ENCODE measurements at regions not wholly inside any gene's neighbourhood (a gene's known extent, or its start where the extent isn't known, plus 50 kb on each side); places are given as distances from the start of the nearest gene placed in this dataset.

DNA sequence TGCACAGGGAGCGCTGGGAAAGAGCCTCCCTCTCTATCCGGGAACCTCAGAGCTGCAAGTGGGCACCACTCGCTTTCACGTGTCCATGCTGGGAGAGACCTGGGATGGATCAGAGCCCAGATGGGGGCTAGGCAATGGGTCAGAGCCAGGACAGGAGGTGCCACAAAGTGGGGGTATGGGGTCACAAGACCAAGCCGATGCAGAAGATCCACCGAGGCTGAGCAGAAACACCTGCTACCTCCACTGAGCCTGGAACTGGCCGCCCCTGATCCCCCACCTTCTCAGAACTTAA is 180.9 kb upstream of the SFSWAP start:
- peaks cover 1 to 54% of the 10 kb centered on the region in 2 experiments; a peak in 3 of 5 replicates for H3K27me3 ChIP-seq (ENCODE audit: control insufficient read depth in 2 of 2, insufficient read depth in 2 of 2, low read length in 2 of 2)
- BruUV-seq (replicated peaks), result no TSS peak
- intact Hi-C loops (cut with micrococcal nuclease), result no loop called here
- peak overlapping the region; percentile 33; the same call in 1 of the 2 replicates for H3K4me2 ChIP-seq (ENCODE audit: insufficient read depth, low read length)
- POLR2A ChIA-PET, result no interaction called here
- ATAC-seq (no peak), FAIRE-seq (no peak), DNase-seq (ENCODE audit: extremely low read depth in 1 of 4, low spot score in 3 of 4) (no peak)
- H3K9me3 ChIP-seq (replicated peaks; ENCODE audit: control insufficient read depth, insufficient read depth, low read depth, low read length), result no peaks in the 10 kb centered on the region
- H3K9me1 ChIP-seq (ENCODE audit: control insufficient read depth, insufficient read depth, low read length), result no peaks in the 10 kb centered on the region
- H2AFZ ChIP-seq (ENCODE audit: low read depth, low read length), result peak overlapping the region; percentile 47; the same call in 1 of the 2 replicates
- in situ Hi-C loops (cut with MboI), result no loop called here
- H4K20me1 ChIP-seq (replicated peaks; ENCODE audit: control insufficient read depth, insufficient read depth, low read length), result no peaks in the 10 kb centered on the region; the same call in 1 of the 2 replicates
- peaks cover 0 to 7% of the 10 kb centered on the region in 2 experiments; a peak in 2 of 5 replicates for H3K4me1 ChIP-seq (replicated peaks in 1 of 2; ENCODE audit: control insufficient read depth in 2 of 2, insufficient read depth in 2 of 2, low read length in 2 of 2)
- no peak overlapping the region for H3K9ac ChIP-seq (ENCODE audit: insufficient read depth in 1 of 2, low read depth in 2 of 2, low read length in 2 of 2)
- CTCF ChIA-PET (ENCODE audit: low intra/inter-chr PET ratio), result no interaction called here
- H3K27ac ChIP-seq (ENCODE audit: extremely low read depth, low read depth, low read length), result no peak overlapping the region
- no peaks in the 10 kb centered on the region for H3K36me3 ChIP-seq (ENCODE audit: control insufficient read depth, insufficient read depth, low read length)
- H3K79me2 ChIP-seq (ENCODE audit: control insufficient read depth, insufficient read depth, low read length), result no peaks in the 10 kb centered on the region
- WGBS (ENCODE audit: insufficient coverage, low coverage, missing lambda C conversion rate), result 0% methylated on average over 6 of the region's 7 CpGs
- TF ChIP-seq, protein P1, sequence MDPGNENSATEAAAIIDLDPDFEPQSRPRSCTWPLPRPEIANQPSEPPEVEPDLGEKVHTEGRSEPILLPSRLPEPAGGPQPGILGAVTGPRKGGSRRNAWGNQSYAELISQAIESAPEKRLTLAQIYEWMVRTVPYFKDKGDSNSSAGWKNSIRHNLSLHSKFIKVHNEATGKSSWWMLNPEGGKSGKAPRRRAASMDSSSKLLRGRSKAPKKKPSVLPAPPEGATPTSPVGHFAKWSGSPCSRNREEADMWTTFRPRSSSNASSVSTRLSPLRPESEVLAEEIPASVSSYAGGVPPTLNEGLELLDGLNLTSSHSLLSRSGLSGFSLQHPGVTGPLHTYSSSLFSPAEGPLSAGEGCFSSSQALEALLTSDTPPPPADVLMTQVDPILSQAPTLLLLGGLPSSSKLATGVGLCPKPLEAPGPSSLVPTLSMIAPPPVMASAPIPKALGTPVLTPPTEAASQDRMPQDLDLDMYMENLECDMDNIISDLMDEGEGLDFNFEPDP (CRISPR knock-in tag; IDR thresholded peaks at IDR 0.05), result no peak
- TF ChIP-seq, protein P2, sequence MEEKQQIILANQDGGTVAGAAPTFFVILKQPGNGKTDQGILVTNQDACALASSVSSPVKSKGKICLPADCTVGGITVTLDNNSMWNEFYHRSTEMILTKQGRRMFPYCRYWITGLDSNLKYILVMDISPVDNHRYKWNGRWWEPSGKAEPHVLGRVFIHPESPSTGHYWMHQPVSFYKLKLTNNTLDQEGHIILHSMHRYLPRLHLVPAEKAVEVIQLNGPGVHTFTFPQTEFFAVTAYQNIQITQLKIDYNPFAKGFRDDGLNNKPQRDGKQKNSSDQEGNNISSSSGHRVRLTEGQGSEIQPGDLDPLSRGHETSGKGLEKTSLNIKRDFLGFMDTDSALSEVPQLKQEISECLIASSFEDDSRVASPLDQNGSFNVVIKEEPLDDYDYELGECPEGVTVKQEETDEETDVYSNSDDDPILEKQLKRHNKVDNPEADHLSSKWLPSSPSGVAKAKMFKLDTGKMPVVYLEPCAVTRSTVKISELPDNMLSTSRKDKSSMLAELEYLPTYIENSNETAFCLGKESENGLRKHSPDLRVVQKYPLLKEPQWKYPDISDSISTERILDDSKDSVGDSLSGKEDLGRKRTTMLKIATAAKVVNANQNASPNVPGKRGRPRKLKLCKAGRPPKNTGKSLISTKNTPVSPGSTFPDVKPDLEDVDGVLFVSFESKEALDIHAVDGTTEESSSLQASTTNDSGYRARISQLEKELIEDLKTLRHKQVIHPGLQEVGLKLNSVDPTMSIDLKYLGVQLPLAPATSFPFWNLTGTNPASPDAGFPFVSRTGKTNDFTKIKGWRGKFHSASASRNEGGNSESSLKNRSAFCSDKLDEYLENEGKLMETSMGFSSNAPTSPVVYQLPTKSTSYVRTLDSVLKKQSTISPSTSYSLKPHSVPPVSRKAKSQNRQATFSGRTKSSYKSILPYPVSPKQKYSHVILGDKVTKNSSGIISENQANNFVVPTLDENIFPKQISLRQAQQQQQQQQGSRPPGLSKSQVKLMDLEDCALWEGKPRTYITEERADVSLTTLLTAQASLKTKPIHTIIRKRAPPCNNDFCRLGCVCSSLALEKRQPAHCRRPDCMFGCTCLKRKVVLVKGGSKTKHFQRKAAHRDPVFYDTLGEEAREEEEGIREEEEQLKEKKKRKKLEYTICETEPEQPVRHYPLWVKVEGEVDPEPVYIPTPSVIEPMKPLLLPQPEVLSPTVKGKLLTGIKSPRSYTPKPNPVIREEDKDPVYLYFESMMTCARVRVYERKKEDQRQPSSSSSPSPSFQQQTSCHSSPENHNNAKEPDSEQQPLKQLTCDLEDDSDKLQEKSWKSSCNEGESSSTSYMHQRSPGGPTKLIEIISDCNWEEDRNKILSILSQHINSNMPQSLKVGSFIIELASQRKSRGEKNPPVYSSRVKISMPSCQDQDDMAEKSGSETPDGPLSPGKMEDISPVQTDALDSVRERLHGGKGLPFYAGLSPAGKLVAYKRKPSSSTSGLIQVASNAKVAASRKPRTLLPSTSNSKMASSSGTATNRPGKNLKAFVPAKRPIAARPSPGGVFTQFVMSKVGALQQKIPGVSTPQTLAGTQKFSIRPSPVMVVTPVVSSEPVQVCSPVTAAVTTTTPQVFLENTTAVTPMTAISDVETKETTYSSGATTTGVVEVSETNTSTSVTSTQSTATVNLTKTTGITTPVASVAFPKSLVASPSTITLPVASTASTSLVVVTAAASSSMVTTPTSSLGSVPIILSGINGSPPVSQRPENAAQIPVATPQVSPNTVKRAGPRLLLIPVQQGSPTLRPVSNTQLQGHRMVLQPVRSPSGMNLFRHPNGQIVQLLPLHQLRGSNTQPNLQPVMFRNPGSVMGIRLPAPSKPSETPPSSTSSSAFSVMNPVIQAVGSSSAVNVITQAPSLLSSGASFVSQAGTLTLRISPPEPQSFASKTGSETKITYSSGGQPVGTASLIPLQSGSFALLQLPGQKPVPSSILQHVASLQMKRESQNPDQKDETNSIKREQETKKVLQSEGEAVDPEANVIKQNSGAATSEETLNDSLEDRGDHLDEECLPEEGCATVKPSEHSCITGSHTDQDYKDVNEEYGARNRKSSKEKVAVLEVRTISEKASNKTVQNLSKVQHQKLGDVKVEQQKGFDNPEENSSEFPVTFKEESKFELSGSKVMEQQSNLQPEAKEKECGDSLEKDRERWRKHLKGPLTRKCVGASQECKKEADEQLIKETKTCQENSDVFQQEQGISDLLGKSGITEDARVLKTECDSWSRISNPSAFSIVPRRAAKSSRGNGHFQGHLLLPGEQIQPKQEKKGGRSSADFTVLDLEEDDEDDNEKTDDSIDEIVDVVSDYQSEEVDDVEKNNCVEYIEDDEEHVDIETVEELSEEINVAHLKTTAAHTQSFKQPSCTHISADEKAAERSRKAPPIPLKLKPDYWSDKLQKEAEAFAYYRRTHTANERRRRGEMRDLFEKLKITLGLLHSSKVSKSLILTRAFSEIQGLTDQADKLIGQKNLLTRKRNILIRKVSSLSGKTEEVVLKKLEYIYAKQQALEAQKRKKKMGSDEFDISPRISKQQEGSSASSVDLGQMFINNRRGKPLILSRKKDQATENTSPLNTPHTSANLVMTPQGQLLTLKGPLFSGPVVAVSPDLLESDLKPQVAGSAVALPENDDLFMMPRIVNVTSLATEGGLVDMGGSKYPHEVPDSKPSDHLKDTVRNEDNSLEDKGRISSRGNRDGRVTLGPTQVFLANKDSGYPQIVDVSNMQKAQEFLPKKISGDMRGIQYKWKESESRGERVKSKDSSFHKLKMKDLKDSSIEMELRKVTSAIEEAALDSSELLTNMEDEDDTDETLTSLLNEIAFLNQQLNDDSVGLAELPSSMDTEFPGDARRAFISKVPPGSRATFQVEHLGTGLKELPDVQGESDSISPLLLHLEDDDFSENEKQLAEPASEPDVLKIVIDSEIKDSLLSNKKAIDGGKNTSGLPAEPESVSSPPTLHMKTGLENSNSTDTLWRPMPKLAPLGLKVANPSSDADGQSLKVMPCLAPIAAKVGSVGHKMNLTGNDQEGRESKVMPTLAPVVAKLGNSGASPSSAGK (IDR thresholded peaks at IDR 0.05), result peak; percentile 61
- TF ChIP-seq L3MBTL2 (IDR thresholded peaks at IDR 0.05) (peak; percentile 44; the same call in 1 of the 2 replicates), NR2C2 (CRISPR knock-in tag; IDR thresholded peaks at IDR 0.05) (no peak), NR2C2 (tag; IDR thresholded peaks at IDR 0.05) (peak; percentile 48; the same call in 1 of the 2 replicates)
- H3K4me3 ChIP-seq, result no peak overlapping the region
